Natural killer cell (primary cell): ENCODE measurements at regions not wholly inside any gene's neighbourhood (a gene's known extent, or its start where the extent isn't known, plus 50 kb on each side); places are given as distances from the start of the nearest gene placed in this dataset.

Experiments
- ATAC-seq, 3 donors: fragments of 150-1000 bp in 2 of 3; fragments of 200-7000 bp in 1 of 3; cut with Tn5 transposase; 1 replicate in 1 of 3; 2 replicates in 2 of 3; pipeline ENCODE4 v1.10.0; 2021; ENCODE audit warnings: mild to moderate bottlenecking in 2 of 3, moderate library complexity in 2 of 3
- DNase-seq, 2 donors: peaks; one replicate each; pipeline versions ENCODE4 v3.0.0 to v3.0.0-alpha.2; 2013 to 2021; ENCODE audit warnings: mixed read lengths in 1 of 2
- H3K27ac ChIP-seq: one replicate; pipeline ENCODE4 v1.5.1; 2013; ENCODE audit warnings: mild to moderate bottlenecking, low read length
- H3K27me3 ChIP-seq: one replicate; pipeline ENCODE4 v1.6.1; 2013; ENCODE audit warnings: low read length; ENCODE audit not compliant: control insufficient read depth, insufficient read depth
- H3K36me3 ChIP-seq: one replicate; pipeline ENCODE4 v1.6.1; 2013; ENCODE audit warnings: low read length; ENCODE audit not compliant: control insufficient read depth, insufficient read depth
- H3K4me1 ChIP-seq: one replicate; pipeline ENCODE4 v1.6.1; 2013; ENCODE audit warnings: low read length; ENCODE audit not compliant: control insufficient read depth, insufficient read depth
- H3K4me3 ChIP-seq: one replicate; pipeline ENCODE4 v1.5.1; 2013; ENCODE audit warnings: low read length
- H3K9me3 ChIP-seq: one replicate; pipeline ENCODE4 v1.6.1; 2013; ENCODE audit warnings: low read length; ENCODE audit not compliant: control insufficient read depth, insufficient read depth
- H3K27ac Mint-ChIP-seq, 2 donors: one replicate each; pipeline ENCODE4 v1.8.0; 2022; ENCODE audit warnings: mild to moderate bottlenecking in 2 of 2, mixed read lengths in 2 of 2, moderate library complexity in 1 of 2
- H3K27me3 Mint-ChIP-seq, 2 donors: one replicate each; pipeline ENCODE4 v1.8.0; 2022; ENCODE audit warnings: low read depth in 2 of 2, mixed read lengths in 2 of 2
- H3K36me3 Mint-ChIP-seq: one replicate; pipeline ENCODE4 v1.8.0; 2022; ENCODE audit warnings: mixed read lengths
- H3K4me1 Mint-ChIP-seq, 2 donors: one replicate each; pipeline ENCODE4 v1.8.0; 2022; ENCODE audit warnings: mixed read lengths in 2 of 2
- H3K4me3 Mint-ChIP-seq: one replicate; pipeline ENCODE4 v1.8.0; 2022; ENCODE audit warnings: mild to moderate bottlenecking, moderate library complexity, mixed read lengths
- H3K9me3 Mint-ChIP-seq, 2 donors: one replicate each; pipeline ENCODE4 v1.8.0; 2022; ENCODE audit warnings: mixed read lengths in 2 of 2
- WGBS: methylation state at CpG from one replicate; pipeline ENCODE4 v1.1.7; 2013; ENCODE audit warnings: missing lambda C conversion rate; ENCODE audit not compliant: insufficient coverage; 5-methylcytosine and 5-hydroxymethylcytosine counted together
- intact Hi-C: fragments of 100-400 bp; cut with micrococcal nuclease; formaldehyde crosslinking; loops from one replicate; pipeline ENCODE4 v1.14.2; 2022
- TF ChIP-seq, protein P1 (sequence below): fragments of 200-600 bp; IDR thresholded peaks from one replicate; pipeline ENCODE4 v1.8.0; 2022; ENCODE audit warnings: antibody characterized with exemption

DNA sequence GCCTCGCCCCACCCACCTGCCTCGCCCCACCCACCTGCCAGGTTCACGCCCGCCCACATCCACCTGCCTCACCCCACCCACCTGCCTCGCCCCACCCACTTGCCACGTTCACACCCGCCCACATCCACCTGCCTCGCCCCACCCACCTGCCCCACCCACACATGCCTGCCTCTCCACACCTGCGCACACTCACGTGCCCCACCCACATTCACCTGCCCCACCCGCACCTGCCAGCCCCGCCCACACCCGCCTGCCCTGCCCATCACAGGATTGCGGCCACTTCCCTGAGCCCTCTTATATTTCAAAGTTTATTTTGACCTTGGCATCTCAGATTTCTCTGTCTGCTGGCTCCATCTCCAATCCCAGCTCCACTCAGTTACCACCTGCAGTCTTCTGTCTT, 217.5 kb upstream of the SOX11 start:
- Mint-ChIP-seq H3K4me3 (no peak overlapping the region), H3K36me3 (no peaks in the 10 kb centered on the region), H3K9me3 (peaks cover 0 to 6% of the 10 kb centered on the region in 2 donors), H3K4me1 (no peaks in the 10 kb centered on the region), H3K27ac (no peak overlapping the region), H3K27me3 (no peaks in the 10 kb centered on the region)
- DNase-seq: no peak
- WGBS: 79% methylated on average over 11 of the region's 14 CpGs
- intact Hi-C loops: no loop called here
- Histone ChIP-seq H3K27me3 (no peaks in the 10 kb centered on the region), H3K36me3 (no peaks in the 10 kb centered on the region), H3K4me1 (no peaks in the 10 kb centered on the region), H3K9me3 (no peaks in the 10 kb centered on the region), H3K4me3 (no peak overlapping the region), H3K27ac (no peak overlapping the region)
- ATAC-seq: no peak
- TF ChIP-seq, protein P1, sequence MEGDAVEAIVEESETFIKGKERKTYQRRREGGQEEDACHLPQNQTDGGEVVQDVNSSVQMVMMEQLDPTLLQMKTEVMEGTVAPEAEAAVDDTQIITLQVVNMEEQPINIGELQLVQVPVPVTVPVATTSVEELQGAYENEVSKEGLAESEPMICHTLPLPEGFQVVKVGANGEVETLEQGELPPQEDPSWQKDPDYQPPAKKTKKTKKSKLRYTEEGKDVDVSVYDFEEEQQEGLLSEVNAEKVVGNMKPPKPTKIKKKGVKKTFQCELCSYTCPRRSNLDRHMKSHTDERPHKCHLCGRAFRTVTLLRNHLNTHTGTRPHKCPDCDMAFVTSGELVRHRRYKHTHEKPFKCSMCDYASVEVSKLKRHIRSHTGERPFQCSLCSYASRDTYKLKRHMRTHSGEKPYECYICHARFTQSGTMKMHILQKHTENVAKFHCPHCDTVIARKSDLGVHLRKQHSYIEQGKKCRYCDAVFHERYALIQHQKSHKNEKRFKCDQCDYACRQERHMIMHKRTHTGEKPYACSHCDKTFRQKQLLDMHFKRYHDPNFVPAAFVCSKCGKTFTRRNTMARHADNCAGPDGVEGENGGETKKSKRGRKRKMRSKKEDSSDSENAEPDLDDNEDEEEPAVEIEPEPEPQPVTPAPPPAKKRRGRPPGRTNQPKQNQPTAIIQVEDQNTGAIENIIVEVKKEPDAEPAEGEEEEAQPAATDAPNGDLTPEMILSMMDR: no peak

DNA sequence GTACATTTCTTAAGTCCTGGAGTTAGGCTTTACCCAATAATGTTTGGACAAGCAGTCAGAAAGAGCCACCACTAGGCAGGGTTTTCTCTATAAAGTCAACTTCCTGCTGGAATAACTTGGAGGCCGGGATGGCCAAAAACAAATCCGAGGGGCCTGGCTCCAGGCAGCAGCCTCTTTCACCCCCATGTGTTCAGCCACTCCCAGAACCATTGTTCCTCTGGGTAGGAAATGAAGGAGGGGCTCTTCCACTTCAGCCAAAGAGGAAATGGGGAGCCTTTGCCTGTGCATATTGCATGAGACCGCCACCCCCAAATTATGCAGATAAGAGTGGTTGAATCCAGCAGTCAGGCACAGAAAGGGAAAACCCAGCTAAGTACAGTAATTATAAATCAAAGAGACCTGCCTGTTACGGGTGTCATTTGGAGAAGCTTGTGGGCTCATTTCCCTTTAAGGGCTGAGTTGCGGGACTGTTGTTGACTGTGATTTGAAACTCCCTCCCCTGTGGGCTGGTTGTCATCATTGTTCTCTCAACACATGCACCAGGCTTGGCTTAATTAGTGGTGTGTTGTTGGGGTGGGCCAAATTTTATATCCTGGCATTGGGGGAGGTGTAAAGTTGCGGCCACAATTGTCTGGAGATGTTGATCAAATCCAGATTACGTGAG, 212.8 kb upstream of the SOX11 start:
- Mint-ChIP-seq H3K27me3 (no peaks in the 10 kb centered on the region), H3K27ac (no peak overlapping the region), H3K9me3 (peaks cover 5 to 8% of the 10 kb centered on the region in 2 donors), H3K4me3 (no peak overlapping the region), H3K36me3 (no peaks in the 10 kb centered on the region), H3K4me1 (no peaks in the 10 kb centered on the region)
- DNase-seq: no peak
- no peak overlapping the region for H3K4me3 ChIP-seq
- no peak overlapping the region for H3K27ac ChIP-seq
- no peaks in the 10 kb centered on the region for H3K4me1 ChIP-seq
- TF ChIP-seq, protein P1: no peak
- intact Hi-C loops: no loop called here
- ATAC-seq: no peak
- H3K36me3 ChIP-seq: no peaks in the 10 kb centered on the region
- no peaks in the 10 kb centered on the region for H3K9me3 ChIP-seq
- no peaks in the 10 kb centered on the region for H3K27me3 ChIP-seq
- WGBS: 34% methylated on average over 6 of the region's 7 CpGs

DNA sequence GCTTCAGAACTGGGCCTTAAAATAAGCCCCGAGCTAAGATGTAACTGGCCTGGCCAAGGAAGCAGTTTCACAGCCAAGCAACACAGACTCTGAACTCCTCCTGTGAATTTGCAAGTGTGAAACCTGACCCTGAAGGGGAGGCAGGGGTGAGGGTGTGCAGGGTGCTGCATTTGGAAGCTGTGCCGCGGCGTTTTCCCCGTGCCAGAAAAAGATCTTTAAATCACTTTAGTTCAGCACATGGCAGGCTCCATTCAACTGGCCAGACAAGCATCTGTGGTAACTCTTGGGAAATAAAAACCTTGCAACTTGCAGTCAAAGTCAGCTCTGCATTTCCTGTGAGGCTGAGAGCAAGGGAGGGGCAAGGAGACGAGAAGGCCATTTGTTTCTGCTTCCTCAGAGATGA, 209.3 kb upstream of the SOX11 start:
- Mint-ChIP-seq H3K27ac (no peak overlapping the region), H3K36me3 (no peaks in the 10 kb centered on the region), H3K4me1 (no peaks in the 10 kb centered on the region), H3K27me3 (no peaks in the 10 kb centered on the region), H3K4me3 (no peak overlapping the region), H3K9me3 (peaks cover 3 to 11% of the 10 kb centered on the region in 2 donors)
- no peaks in the 10 kb centered on the region for H3K36me3 ChIP-seq
- TF ChIP-seq, protein P1: no peak
- no peaks in the 10 kb centered on the region for H3K4me1 ChIP-seq
- ATAC-seq: no peak
- 8% methylated on average over 6 of the region's 6 CpGs for WGBS
- intact Hi-C loops: no loop called here
- H3K9me3 ChIP-seq: no peaks in the 10 kb centered on the region
- DNase-seq: no peak
- H3K4me3 ChIP-seq: no peak overlapping the region
- H3K27ac ChIP-seq: no peak overlapping the region
- H3K27me3 ChIP-seq: no peaks in the 10 kb centered on the region

DNA sequence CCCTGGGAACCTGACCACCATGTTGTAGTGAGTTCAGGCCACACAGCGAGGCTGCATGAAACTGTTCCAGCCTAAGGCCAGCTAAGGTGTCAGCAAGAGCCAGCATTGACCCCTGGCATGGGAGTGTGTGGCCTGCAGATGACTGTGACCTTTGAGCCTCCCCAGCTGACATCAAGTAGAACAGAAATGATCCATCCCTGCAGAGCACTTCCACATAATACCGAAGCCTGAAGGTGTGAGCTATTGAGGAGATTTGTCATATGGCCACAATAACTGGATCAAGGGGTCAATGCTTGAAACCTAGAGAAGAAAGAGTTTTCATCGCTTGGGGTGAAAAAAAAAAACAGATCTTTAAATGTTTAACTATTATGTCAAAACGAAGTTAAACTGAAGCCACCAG, 207.3 kb upstream of the SOX11 start:
- DNase-seq: no peak
- no peak overlapping the region for H3K27ac ChIP-seq
- ATAC-seq: no peak
- Mint-ChIP-seq H3K36me3 (no peaks in the 10 kb centered on the region), H3K4me3 (no peak overlapping the region), H3K9me3 (peaks cover 6 to 11% of the 10 kb centered on the region in 2 donors), H3K27me3 (no peaks in the 10 kb centered on the region), H3K27ac (no peak overlapping the region), H3K4me1 (no peaks in the 10 kb centered on the region)
- H3K4me3 ChIP-seq: no peak overlapping the region
- H3K4me1 ChIP-seq: no peaks in the 10 kb centered on the region
- no peaks in the 10 kb centered on the region for H3K9me3 ChIP-seq
- H3K27me3 ChIP-seq: no peaks in the 10 kb centered on the region
- WGBS: 91% methylated on average over 4 of the region's 4 CpGs
- TF ChIP-seq, protein P1: no peak
- no peaks in the 10 kb centered on the region for H3K36me3 ChIP-seq
- intact Hi-C loops: no loop called here
